ENCODE measurements at regions not wholly inside any gene's neighbourhood (a gene's known extent, or its start where the extent isn't known, plus 50 kb on each side); places are given as distances from the start of the nearest gene placed in this dataset.

- TF ChIP-seq, protein P1, sequence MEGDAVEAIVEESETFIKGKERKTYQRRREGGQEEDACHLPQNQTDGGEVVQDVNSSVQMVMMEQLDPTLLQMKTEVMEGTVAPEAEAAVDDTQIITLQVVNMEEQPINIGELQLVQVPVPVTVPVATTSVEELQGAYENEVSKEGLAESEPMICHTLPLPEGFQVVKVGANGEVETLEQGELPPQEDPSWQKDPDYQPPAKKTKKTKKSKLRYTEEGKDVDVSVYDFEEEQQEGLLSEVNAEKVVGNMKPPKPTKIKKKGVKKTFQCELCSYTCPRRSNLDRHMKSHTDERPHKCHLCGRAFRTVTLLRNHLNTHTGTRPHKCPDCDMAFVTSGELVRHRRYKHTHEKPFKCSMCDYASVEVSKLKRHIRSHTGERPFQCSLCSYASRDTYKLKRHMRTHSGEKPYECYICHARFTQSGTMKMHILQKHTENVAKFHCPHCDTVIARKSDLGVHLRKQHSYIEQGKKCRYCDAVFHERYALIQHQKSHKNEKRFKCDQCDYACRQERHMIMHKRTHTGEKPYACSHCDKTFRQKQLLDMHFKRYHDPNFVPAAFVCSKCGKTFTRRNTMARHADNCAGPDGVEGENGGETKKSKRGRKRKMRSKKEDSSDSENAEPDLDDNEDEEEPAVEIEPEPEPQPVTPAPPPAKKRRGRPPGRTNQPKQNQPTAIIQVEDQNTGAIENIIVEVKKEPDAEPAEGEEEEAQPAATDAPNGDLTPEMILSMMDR (IDR thresholded peaks at IDR 0.05) = no peak
- TF ChIP-seq POLR2A (IDR thresholded peaks at IDR 0.05) = no peak
Measured at GRCh38 chr7:364536-364935, 74.6 kb downstream of the FOXL3 start.

Measured in transverse colon (tissue), 3 donors.